ENCODE measurements at regions not wholly inside any gene's neighbourhood (a gene's known extent, or its start where the extent isn't known, plus 50 kb on each side); places are given as distances from the start of the nearest gene placed in this dataset.

DNA sequence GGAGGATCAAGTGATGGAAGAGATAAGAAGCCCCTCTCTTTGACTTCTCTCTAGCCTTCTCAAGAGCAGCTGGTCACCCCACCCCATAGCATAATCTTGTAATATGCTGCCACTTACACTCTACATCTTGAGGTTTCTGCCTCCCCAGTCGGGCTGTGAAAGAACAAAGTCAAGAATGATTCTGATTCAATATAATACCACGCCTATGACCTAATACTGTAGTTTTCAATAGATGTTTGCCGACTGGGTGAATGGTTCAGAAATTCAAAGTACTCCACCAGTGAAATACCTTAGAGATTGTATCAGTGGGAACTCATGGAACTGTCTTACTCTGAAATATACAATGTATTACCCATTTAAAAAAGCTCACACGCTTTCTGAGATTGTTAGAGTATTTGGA, 93.0 kb upstream of the ZFHX3 start:
- Histone ChIP-seq H3K27ac (ENCODE audit: low read depth) (no peak overlapping the region), H4K20me1 (replicated peaks; ENCODE audit: insufficient read depth) (no peaks in the 10 kb centered on the region), H3K9me2 (ENCODE audit: insufficient read depth) (no peaks in the 10 kb centered on the region), H3F3A (replicated peaks; ENCODE audit: low read depth) (no peaks in the 10 kb centered on the region), H3K27me3 (ENCODE audit: insufficient read depth) (no peaks in the 10 kb centered on the region), H3K79me2 (replicated peaks; ENCODE audit: insufficient read depth) (no peaks in the 10 kb centered on the region), H3K4me3 (no peak overlapping the region), H3K36me3 (ENCODE audit: insufficient read depth) (no peaks in the 10 kb centered on the region), H3K4me1 (ENCODE audit: insufficient read depth) (peaks cover 14% of the 10 kb centered on the region), H2AFZ (no peak overlapping the region), H3K4me2 (no peak overlapping the region)
- no peaks in the 10 kb centered on the region for H3K36me3 Mint-ChIP-seq (ENCODE audit: low read depth)
- peaks cover 4% of the 10 kb centered on the region for H3K27me3 Mint-ChIP-seq (ENCODE audit: insufficient read depth, low read depth, poor library complexity)
- peaks cover 18% of the 10 kb centered on the region for H3K4me1 Mint-ChIP-seq
- ATAC-seq (no peak), DNase-seq (ENCODE audit: low spot score) (no peak)
- TF ChIP-seq ZNF114 (CRISPR knock-in tag; IDR thresholded peaks at IDR 0.05): no peak
- H3K4me3 Mint-ChIP-seq: no peak overlapping the region
- no peak overlapping the region for H3K27ac Mint-ChIP-seq
- no peaks in the 10 kb centered on the region for H3K9me3 Mint-ChIP-seq

DNA sequence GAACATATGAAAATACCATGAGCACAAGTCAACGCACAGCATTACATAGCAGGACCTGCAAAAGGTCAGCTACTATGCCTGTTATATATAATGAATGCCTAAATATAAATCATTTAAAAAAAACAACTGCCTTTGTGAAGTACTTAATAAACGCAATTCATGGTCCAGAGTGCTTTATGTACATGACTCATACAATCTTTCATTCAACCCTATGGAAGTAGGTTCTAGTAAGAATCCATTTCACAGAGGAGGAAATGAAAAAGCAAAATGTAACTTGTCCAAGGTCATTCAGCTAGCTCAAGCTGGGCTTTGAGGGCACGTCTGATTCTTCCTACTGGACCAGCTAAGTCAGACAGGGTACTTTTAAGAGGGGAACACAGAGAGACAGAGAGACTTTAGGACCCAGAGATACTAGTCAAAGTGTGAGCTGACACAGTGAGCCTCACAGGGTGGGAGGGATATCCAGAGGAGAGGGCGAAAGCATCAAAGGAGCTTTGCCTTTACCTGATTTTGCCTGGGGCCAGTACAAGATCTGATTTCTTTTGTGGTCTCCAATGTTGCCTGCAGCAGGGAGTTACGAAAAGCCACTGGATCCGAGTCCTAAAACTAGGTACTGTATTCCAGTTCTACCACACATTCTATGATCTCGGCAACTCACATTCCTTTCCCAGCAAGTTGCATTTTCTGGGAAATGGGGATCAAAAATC, 83.4 kb upstream of the ZFHX3 start:
- Histone ChIP-seq H3F3A (replicated peaks; ENCODE audit: low read depth) (no peaks in the 10 kb centered on the region), H3K79me2 (replicated peaks; ENCODE audit: insufficient read depth) (no peaks in the 10 kb centered on the region), H3K4me3 (no peak overlapping the region), H3K27me3 (ENCODE audit: insufficient read depth) (no peaks in the 10 kb centered on the region), H3K36me3 (ENCODE audit: insufficient read depth) (no peaks in the 10 kb centered on the region), H3K4me1 (ENCODE audit: insufficient read depth) (no peaks in the 10 kb centered on the region), H3K27ac (ENCODE audit: low read depth) (no peak overlapping the region), H3K4me2 (no peak overlapping the region), H2AFZ (no peak overlapping the region), H3K9me2 (ENCODE audit: insufficient read depth) (no peaks in the 10 kb centered on the region), H4K20me1 (replicated peaks; ENCODE audit: insufficient read depth) (no peaks in the 10 kb centered on the region)
- Mint-ChIP-seq H3K36me3 (ENCODE audit: low read depth) (no peaks in the 10 kb centered on the region), H3K9me3 (no peaks in the 10 kb centered on the region), H3K4me3 (no peak overlapping the region), H3K27me3 (ENCODE audit: insufficient read depth, low read depth, poor library complexity) (peaks cover 2% of the 10 kb centered on the region), H3K4me1 (no peaks in the 10 kb centered on the region), H3K27ac (no peak overlapping the region)
- DNase-seq (ENCODE audit: low spot score) (no peak), ATAC-seq (no peak; the same call in 2 of the 3 replicates)
- no peak for TF ChIP-seq NANOG (IDR thresholded peaks at IDR 0.05; ENCODE audit: borderline replicate concordance)
- TF ChIP-seq, protein P1, sequence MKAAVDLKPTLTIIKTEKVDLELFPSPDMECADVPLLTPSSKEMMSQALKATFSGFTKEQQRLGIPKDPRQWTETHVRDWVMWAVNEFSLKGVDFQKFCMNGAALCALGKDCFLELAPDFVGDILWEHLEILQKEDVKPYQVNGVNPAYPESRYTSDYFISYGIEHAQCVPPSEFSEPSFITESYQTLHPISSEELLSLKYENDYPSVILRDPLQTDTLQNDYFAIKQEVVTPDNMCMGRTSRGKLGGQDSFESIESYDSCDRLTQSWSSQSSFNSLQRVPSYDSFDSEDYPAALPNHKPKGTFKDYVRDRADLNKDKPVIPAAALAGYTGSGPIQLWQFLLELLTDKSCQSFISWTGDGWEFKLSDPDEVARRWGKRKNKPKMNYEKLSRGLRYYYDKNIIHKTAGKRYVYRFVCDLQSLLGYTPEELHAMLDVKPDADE (IDR thresholded peaks at IDR 0.05): no peak
- TF ChIP-seq POLR2AphosphoS5 (IDR thresholded peaks at IDR 0.05; ENCODE audit: low read depth): no peak
- no peak for TF ChIP-seq CTCF (conservative IDR thresholded peaks at IDR 0.05; ENCODE audit: low read depth in 2 of 2)
- TF ChIP-seq CREB1 (CRISPR knock-in tag; IDR thresholded peaks at IDR 0.05; ENCODE audit: low read depth): no peak
- no peak for TF ChIP-seq ZNF331 (CRISPR knock-in tag; IDR thresholded peaks at IDR 0.05; ENCODE audit: low read depth)
- no peak for TF ChIP-seq EZH2 (IDR thresholded peaks at IDR 0.05; ENCODE audit: low read depth, unreplicated experiment)
- no peak for TF ChIP-seq JUNB (IDR thresholded peaks at IDR 0.05; ENCODE audit: unreplicated experiment)
- TF ChIP-seq, protein P2, sequence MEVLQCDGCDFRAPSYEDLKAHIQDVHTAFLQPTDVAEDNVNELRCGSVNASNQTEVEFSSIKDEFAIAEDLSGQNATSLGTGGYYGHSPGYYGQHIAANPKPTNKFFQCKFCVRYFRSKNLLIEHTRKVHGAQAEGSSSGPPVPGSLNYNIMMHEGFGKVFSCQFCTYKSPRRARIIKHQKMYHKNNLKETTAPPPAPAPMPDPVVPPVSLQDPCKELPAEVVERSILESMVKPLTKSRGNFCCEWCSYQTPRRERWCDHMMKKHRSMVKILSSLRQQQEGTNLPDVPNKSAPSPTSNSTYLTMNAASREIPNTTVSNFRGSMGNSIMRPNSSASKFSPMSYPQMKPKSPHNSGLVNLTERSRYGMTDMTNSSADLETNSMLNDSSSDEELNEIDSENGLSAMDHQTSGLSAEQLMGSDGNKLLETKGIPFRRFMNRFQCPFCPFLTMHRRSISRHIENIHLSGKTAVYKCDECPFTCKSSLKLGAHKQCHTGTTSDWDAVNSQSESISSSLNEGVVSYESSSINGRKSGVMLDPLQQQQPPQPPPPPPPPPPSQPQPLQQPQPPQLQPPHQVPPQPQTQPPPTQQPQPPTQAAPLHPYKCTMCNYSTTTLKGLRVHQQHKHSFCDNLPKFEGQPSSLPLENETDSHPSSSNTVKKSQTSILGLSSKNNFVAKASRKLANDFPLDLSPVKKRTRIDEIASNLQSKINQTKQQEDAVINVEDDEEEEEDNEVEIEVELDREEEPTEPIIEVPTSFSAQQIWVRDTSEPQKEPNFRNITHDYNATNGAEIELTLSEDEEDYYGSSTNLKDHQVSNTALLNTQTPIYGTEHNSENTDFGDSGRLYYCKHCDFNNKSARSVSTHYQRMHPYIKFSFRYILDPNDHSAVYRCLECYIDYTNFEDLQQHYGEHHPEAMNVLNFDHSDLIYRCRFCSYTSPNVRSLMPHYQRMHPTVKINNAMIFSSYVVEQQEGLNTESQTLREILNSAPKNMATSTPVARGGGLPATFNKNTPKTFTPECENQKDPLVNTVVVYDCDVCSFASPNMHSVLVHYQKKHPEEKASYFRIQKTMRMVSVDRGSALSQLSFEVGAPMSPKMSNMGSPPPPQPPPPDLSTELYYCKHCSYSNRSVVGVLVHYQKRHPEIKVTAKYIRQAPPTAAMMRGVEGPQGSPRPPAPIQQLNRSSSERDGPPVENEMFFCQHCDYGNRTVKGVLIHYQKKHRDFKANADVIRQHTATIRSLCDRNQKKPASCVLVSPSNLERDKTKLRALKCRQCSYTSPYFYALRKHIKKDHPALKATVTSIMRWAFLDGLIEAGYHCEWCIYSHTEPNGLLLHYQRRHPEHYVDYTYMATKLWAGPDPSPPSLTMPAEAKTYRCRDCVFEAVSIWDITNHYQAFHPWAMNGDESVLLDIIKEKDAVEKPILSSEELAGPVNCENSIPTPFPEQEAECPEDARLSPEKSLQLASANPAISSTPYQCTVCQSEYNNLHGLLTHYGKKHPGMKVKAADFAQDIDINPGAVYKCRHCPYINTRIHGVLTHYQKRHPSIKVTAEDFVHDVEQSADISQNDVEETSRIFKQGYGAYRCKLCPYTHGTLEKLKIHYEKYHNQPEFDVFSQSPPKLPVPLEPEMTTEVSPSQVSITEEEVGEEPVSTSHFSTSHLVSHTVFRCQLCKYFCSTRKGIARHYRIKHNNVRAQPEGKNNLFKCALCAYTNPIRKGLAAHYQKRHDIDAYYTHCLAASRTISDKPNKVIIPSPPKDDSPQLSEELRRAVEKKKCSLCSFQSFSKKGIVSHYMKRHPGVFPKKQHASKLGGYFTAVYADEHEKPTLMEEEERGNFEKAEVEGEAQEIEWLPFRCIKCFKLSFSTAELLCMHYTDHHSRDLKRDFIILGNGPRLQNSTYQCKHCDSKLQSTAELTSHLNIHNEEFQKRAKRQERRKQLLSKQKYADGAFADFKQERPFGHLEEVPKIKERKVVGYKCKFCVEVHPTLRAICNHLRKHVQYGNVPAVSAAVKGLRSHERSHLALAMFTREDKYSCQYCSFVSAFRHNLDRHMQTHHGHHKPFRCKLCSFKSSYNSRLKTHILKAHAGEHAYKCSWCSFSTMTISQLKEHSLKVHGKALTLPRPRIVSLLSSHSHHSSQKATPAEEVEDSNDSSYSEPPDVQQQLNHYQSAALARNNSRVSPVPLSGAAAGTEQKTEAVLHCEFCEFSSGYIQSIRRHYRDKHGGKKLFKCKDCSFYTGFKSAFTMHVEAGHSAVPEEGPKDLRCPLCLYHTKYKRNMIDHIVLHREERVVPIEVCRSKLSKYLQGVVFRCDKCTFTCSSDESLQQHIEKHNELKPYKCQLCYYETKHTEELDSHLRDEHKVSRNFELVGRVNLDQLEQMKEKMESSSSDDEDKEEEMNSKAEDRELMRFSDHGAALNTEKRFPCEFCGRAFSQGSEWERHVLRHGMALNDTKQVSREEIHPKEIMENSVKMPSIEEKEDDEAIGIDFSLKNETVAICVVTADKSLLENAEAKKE (CRISPR knock-in tag; IDR thresholded peaks at IDR 0.05): no peak
